Activated naive CD4-positive, alpha-beta T cell treated with anti-CD3 and anti-CD28 coated beads, Interleukin-2, amount 50 U/mL, for 24 hours (primary cell): ENCODE measurements at regions not wholly inside any gene's neighbourhood (a gene's known extent, or its start where the extent isn't known, plus 50 kb on each side); places are given as distances from the start of the nearest gene placed in this dataset.
"Not testable (repeated sequence)": the region's sequence is repeated elsewhere in the genome, so short reads cannot be mapped to it uniquely, and the experiment has no call there.

Experiments used
- H3K27ac Mint-ChIP-seq: one replicate; pipeline ENCODE4 v1.8.0; 2021; ENCODE audit warnings: mild to moderate bottlenecking, mixed read lengths
- H3K27me3 Mint-ChIP-seq: one replicate; pipeline ENCODE4 v1.8.0; 2021; ENCODE audit warnings: mixed read lengths
- H3K36me3 Mint-ChIP-seq: one replicate; pipeline ENCODE4 v1.8.0; 2021; ENCODE audit warnings: mixed read lengths
- H3K4me1 Mint-ChIP-seq: one replicate; pipeline ENCODE4 v1.8.0; 2021; ENCODE audit warnings: mixed read lengths
- H3K4me3 Mint-ChIP-seq: one replicate; pipeline ENCODE4 v1.8.0; 2021; ENCODE audit warnings: mild to moderate bottlenecking, mixed read lengths
- H3K9me3 Mint-ChIP-seq: one replicate; pipeline ENCODE4 v1.8.0; 2021; ENCODE audit warnings: mixed read lengths

- no peaks in the 10 kb centered on the region for H3K4me1 Mint-ChIP-seq
- H3K9me3 Mint-ChIP-seq, result peaks cover 5% of the 10 kb centered on the region
- no peak overlapping the region for H3K27ac Mint-ChIP-seq
- H3K27me3 Mint-ChIP-seq, result peaks cover 5% of the 10 kb centered on the region
- no peaks in the 10 kb centered on the region for H3K36me3 Mint-ChIP-seq
- no peak overlapping the region for H3K4me3 Mint-ChIP-seq
These were observed 143.6 kb downstream of the CD24 start for GRCh38 chr6:106830930-106831329.

GRCh38 chr6:106829451-106829850, 145.1 kb downstream of the CD24 start:
- Mint-ChIP-seq H3K36me3 (no peaks in the 10 kb centered on the region), H3K4me1 (no peaks in the 10 kb centered on the region), H3K4me3 (no peak overlapping the region), H3K9me3 (peaks cover 5% of the 10 kb centered on the region), H3K27me3 (peaks cover 5% of the 10 kb centered on the region), H3K27ac (no peak overlapping the region)

GRCh38 chr6:106827081-106827480, 147.4 kb downstream of the CD24 start:
- Mint-ChIP-seq H3K27ac (no peak overlapping the region), H3K9me3 (peaks cover 5% of the 10 kb centered on the region), H3K4me1 (no peaks in the 10 kb centered on the region), H3K27me3 (peaks cover 5% of the 10 kb centered on the region), H3K4me3 (no peak overlapping the region), H3K36me3 (no peaks in the 10 kb centered on the region)

- Mint-ChIP-seq H3K36me3 (no peaks in the 10 kb centered on the region), H3K27me3 (peaks cover 6% of the 10 kb centered on the region), H3K4me1 (no peaks in the 10 kb centered on the region), H3K4me3 (no peak overlapping the region), H3K27ac (no peak overlapping the region), H3K9me3 (no peaks in the 10 kb centered on the region)
These were observed 149.4 kb downstream of the CD24 start for GRCh38 chr6:106825156-106825555.

GRCh38 chr6:106823732-106824351, 150.7 kb downstream of the CD24 start:
- Mint-ChIP-seq H3K4me1 (no peaks in the 10 kb centered on the region), H3K4me3 (no peak overlapping the region), H3K36me3 (no peaks in the 10 kb centered on the region), H3K27me3 (peaks cover 5% of the 10 kb centered on the region), H3K9me3 (no peaks in the 10 kb centered on the region), H3K27ac (no peak overlapping the region)

- no peak overlapping the region for H3K27ac Mint-ChIP-seq
- no peaks in the 10 kb centered on the region for H3K36me3 Mint-ChIP-seq
- H3K4me1 Mint-ChIP-seq, result no peaks in the 10 kb centered on the region
- no peaks in the 10 kb centered on the region for H3K9me3 Mint-ChIP-seq
- H3K4me3 Mint-ChIP-seq, result no peak overlapping the region
- peaks cover 5% of the 10 kb centered on the region for H3K27me3 Mint-ChIP-seq
These were observed 151.5 kb downstream of the CD24 start for GRCh38 chr6:106823058-106823457.

GRCh38 chr6:106820412-106820852, 154.1 kb downstream of the CD24 start:
- Mint-ChIP-seq H3K4me1 (no peaks in the 10 kb centered on the region), H3K27ac (no peak overlapping the region), H3K36me3 (no peaks in the 10 kb centered on the region), H3K9me3 (no peaks in the 10 kb centered on the region), H3K4me3 (no peak overlapping the region), H3K27me3 (peaks cover 5% of the 10 kb centered on the region)

- Mint-ChIP-seq H3K4me3 (no peak overlapping the region), H3K4me1 (no peaks in the 10 kb centered on the region), H3K9me3 (peaks cover 28% of the 10 kb centered on the region), H3K27me3 (peaks cover 3% of the 10 kb centered on the region), H3K27ac (no peak overlapping the region), H3K36me3 (peaks cover 2% of the 10 kb centered on the region)
These were observed 163.3 kb downstream of the CD24 start for GRCh38 chr6:106811088-106811686.

- H3K9me3 Mint-ChIP-seq, result peaks cover 28% of the 10 kb centered on the region
These were observed 165.8 kb downstream of the CD24 start for GRCh38 chr6:106808758-106809157.

GRCh38 chr6:106807947-106808611, 166.4 kb downstream of the CD24 start:
- peaks cover 2% of the 10 kb centered on the region for H3K36me3 Mint-ChIP-seq
- peaks cover 28% of the 10 kb centered on the region for H3K9me3 Mint-ChIP-seq
- H3K27me3 Mint-ChIP-seq, result peaks cover 3% of the 10 kb centered on the region
- no peak overlapping the region for H3K27ac Mint-ChIP-seq
- H3K4me3 Mint-ChIP-seq, result no peak overlapping the region
- H3K4me1 Mint-ChIP-seq, result no peaks in the 10 kb centered on the region

More at GRCh38 chr6:106808758-106809157, 165.8 kb downstream of the CD24 start:
- Mint-ChIP-seq H3K27me3 (peaks cover 3% of the 10 kb centered on the region), H3K4me3 (no peak overlapping the region), H3K27ac (no peak overlapping the region), H3K4me1 (no peaks in the 10 kb centered on the region), H3K36me3 (peaks cover 2% of the 10 kb centered on the region)

GRCh38 chr6:106806253-106806652, 168.3 kb downstream of the CD24 start:
- H3K27ac Mint-ChIP-seq, H3K4me1 Mint-ChIP-seq, H3K27me3 Mint-ChIP-seq, H3K4me3 Mint-ChIP-seq, H3K36me3 Mint-ChIP-seq: not testable (repeated sequence)
- H3K9me3 Mint-ChIP-seq, result peaks cover 22% of the 10 kb centered on the region

- no peaks in the 10 kb centered on the region for H3K4me1 Mint-ChIP-seq
- no peak overlapping the region for H3K4me3 Mint-ChIP-seq
- no peak overlapping the region for H3K27ac Mint-ChIP-seq
- H3K27me3 Mint-ChIP-seq, result peaks cover 3% of the 10 kb centered on the region
- peaks cover 2% of the 10 kb centered on the region for H3K36me3 Mint-ChIP-seq
- peaks cover 17% of the 10 kb centered on the region for H3K9me3 Mint-ChIP-seq
These were observed 168.8 kb downstream of the CD24 start for GRCh38 chr6:106805771-106806170.

- Mint-ChIP-seq H3K4me1 (no peaks in the 10 kb centered on the region), H3K27me3 (peaks cover 3% of the 10 kb centered on the region)
These were observed 169.9 kb downstream of the CD24 start for GRCh38 chr6:106804346-106805335.

GRCh38 chr6:106803188-106803587, 171.3 kb downstream of the CD24 start:
- Mint-ChIP-seq H3K4me3 (no peak overlapping the region), H3K9me3 (peaks cover under 1% of the 10 kb centered on the region), H3K27me3 (peaks cover 5% of the 10 kb centered on the region), H3K4me1 (no peaks in the 10 kb centered on the region), H3K27ac (no peak overlapping the region), H3K36me3 (no peaks in the 10 kb centered on the region)

More at GRCh38 chr6:106804346-106805335, 169.9 kb downstream of the CD24 start:
- H3K9me3 Mint-ChIP-seq, result peaks cover 9% of the 10 kb centered on the region
- H3K27ac Mint-ChIP-seq, result no peak overlapping the region
- H3K4me3 Mint-ChIP-seq, result no peak overlapping the region
- H3K36me3 Mint-ChIP-seq, result peaks cover 2% of the 10 kb centered on the region

- no peaks in the 10 kb centered on the region for H3K9me3 Mint-ChIP-seq
- no peaks in the 10 kb centered on the region for H3K36me3 Mint-ChIP-seq
- peaks cover 5% of the 10 kb centered on the region for H3K27me3 Mint-ChIP-seq
- no peak overlapping the region for H3K4me3 Mint-ChIP-seq
- no peak overlapping the region for H3K27ac Mint-ChIP-seq
- H3K4me1 Mint-ChIP-seq, result no peaks in the 10 kb centered on the region
These were observed 172.4 kb downstream of the CD24 start for GRCh38 chr6:106802139-106802538.
